HG03060 (cell line): ENCODE measurements at regions not wholly inside any gene's neighbourhood (a gene's known extent, or its start where the extent isn't known, plus 50 kb on each side); places are given as distances from the start of the nearest gene placed in this dataset.

Source experiments
- ATAC-seq: cut with Tn5 transposase; IDR thresholded peaks from one replicate; pipeline ENCODE4 v1.9.1; 2021; ENCODE audit warnings: low read depth, moderate number of reproducible peaks; ENCODE audit not compliant: unreplicated experiment

GRCh38 chr4:105092356-105092755, 54.3 kb upstream of the TET2 start:
- no peak for ATAC-seq

GRCh38 chr4:105092768-105093167, 53.9 kb upstream of the TET2 start:
- no peak for ATAC-seq

GRCh38 chr4:105093975-105094374, 52.7 kb upstream of the TET2 start:
- no peak for ATAC-seq
